Activated naive CD4-positive, alpha-beta T cell treated with anti-CD3 and anti-CD28 coated beads for 36 hours (primary cell): ENCODE measurements at regions not wholly inside any gene's neighbourhood (a gene's known extent, or its start where the extent isn't known, plus 50 kb on each side); places are given as distances from the start of the nearest gene placed in this dataset.

Source experiments
- CTCF ChIA-PET: fragments of 350-600 bp; sonication (Branson Sonifier 250); formaldehyde crosslinking; loops from one replicate; lab custom pipeline; 2021; ENCODE audit warnings: antibody characterized with exemption; lab: Charles Lee
- DNase-seq: peaks from one replicate; pipeline ENCODE4 v3.0.0-alpha.2; 2020
- H3K27ac Mint-ChIP-seq: one replicate; pipeline ENCODE4 v1.8.0; 2021; ENCODE audit warnings: mild to moderate bottlenecking, mixed read lengths
- H3K27me3 Mint-ChIP-seq: one replicate; pipeline ENCODE4 v1.8.0; 2021; ENCODE audit warnings: low read depth, mixed read lengths
- H3K36me3 Mint-ChIP-seq: one replicate; pipeline ENCODE4 v1.8.0; 2021; ENCODE audit warnings: low read depth, mixed read lengths
- H3K4me1 Mint-ChIP-seq: one replicate; pipeline ENCODE4 v1.8.0; 2021; ENCODE audit warnings: low read depth, mixed read lengths
- H3K4me3 Mint-ChIP-seq: one replicate; pipeline ENCODE4 v1.8.0; 2021; ENCODE audit warnings: mild to moderate bottlenecking, moderate library complexity, mixed read lengths
- H3K9me3 Mint-ChIP-seq: one replicate; pipeline ENCODE4 v1.8.0; 2021; ENCODE audit warnings: mixed read lengths
- intact Hi-C: fragments of 100-400 bp; cut with micrococcal nuclease; formaldehyde crosslinking; loops from one replicate; pipeline ENCODE4 v1.15.1; 2023

DNA sequence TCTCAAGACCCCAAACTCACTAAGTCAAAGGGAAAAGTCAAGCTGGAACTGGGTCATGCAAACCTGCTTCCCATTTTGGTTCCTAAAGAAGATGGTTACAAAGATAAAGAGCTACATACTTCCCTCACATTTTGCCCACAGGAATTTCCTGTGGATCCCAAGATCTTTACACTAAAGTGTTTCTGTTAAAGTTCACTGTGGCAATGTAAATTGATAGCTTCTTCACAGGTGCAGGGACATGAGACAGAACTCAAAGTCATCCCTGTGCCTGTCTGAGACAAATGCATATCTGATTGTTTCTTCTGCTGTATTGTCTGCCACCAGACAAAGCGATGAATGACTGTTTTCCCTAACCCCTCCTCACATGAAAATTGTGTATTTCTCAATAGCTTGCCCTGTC lies 567.8 kb downstream of the ZIC1 start:
- CTCF ChIA-PET: interaction anchor here (0.8 kb wide), 1 partner anchor 14 kb away, joined by 3 read pairs; no protein-coding TSS in a partner anchor
- H3K9me3 Mint-ChIP-seq: peaks cover 11% of the 10 kb centered on the region
- intact Hi-C loops: no loop called here

DNA sequence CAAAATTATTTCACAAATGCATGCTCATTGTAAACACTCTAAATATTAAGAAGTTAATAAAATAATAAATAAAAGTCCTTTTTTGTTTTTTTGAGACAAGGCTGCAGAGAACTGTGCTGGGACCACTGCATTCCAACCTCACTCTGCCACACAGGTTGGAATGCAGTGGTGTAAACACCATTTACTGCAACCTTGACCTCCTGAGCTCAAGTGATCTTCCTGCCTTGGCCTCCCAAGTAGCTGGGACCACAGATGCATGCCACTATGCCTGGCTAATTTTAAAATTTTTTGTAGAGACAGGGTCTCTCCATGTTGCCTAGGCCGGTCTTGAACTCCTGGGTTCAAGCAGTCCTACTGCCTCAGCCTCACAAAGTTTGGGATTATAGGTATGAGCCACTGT lies 578.4 kb downstream of the ZIC1 start:
- H3K4me1 Mint-ChIP-seq: no peaks in the 10 kb centered on the region
- DNase-seq: no peak
- H3K27ac Mint-ChIP-seq: no peak overlapping the region
- H3K9me3 Mint-ChIP-seq: no peaks in the 10 kb centered on the region
- H3K4me3 Mint-ChIP-seq: no peak overlapping the region
- no peaks in the 10 kb centered on the region for H3K36me3 Mint-ChIP-seq
- intact Hi-C loops: no loop called here
- CTCF ChIA-PET: no interaction called here
- H3K27me3 Mint-ChIP-seq: no peaks in the 10 kb centered on the region

More for the DNA sequence above, 567.8 kb downstream of the ZIC1 start:
- no peak for DNase-seq
- no peak overlapping the region for H3K4me3 Mint-ChIP-seq
- H3K4me1 Mint-ChIP-seq: no peaks in the 10 kb centered on the region
- no peak overlapping the region for H3K27ac Mint-ChIP-seq
- no peaks in the 10 kb centered on the region for H3K27me3 Mint-ChIP-seq
- no peaks in the 10 kb centered on the region for H3K36me3 Mint-ChIP-seq

DNA sequence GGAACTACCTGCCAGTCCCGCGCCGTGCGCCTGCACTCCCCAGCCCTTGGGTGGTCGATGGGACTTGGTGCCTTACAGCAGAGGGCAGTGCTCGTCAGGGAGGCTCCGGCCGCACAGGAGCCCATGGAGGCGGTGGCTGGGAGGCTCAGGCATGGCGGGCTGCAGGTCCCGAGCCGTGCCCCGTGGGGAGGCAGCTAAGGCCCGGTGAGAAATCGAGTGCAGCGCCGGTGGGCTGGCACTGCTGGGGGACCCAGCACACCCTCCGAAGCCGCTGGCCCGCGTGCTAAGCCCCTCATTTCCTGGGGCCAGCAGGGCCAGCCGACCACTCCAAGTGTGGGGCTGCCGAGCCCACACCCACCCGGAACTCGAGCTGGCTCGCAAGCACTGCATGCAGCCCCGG lies 580.2 kb downstream of the ZIC1 start:
- no peaks in the 10 kb centered on the region for H3K27me3 Mint-ChIP-seq
- H3K27ac Mint-ChIP-seq: no peak overlapping the region
- no peaks in the 10 kb centered on the region for H3K9me3 Mint-ChIP-seq
- H3K4me1 Mint-ChIP-seq: no peaks in the 10 kb centered on the region
- CTCF ChIA-PET: no interaction called here
- no peaks in the 10 kb centered on the region for H3K36me3 Mint-ChIP-seq
- no peak overlapping the region for H3K4me3 Mint-ChIP-seq
- intact Hi-C loops: no loop called here
- no peak for DNase-seq

DNA sequence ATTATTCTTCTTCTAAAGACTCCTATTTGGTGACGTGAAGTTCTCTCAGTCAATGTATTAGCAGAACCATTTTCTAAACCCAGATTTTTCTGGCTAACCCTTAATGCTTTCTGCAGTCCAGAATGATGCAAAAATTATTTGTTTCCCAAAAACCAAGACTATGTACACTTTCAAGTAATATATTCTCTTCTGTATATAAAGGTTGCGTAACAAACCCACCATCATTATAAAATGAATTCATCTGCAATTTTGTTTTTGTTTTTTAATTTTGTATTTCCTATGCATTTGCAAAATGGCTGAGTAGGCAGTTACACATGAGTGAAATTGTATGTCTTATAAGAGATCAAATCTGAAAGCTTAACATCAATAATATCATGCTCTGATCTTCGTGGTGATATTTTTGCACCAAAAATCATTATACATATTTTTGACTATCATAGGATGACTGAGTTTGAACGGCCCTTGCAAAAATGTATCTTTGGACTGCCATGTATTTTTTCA lies 593.6 kb downstream of the ZIC1 start:
- H3K4me1 Mint-ChIP-seq: no peaks in the 10 kb centered on the region
- CTCF ChIA-PET: no interaction called here
- no peak overlapping the region for H3K4me3 Mint-ChIP-seq
- no peaks in the 10 kb centered on the region for H3K27me3 Mint-ChIP-seq
- DNase-seq: no peak
- intact Hi-C loops: no loop called here
- H3K9me3 Mint-ChIP-seq: no peaks in the 10 kb centered on the region
- no peak overlapping the region for H3K27ac Mint-ChIP-seq
- no peaks in the 10 kb centered on the region for H3K36me3 Mint-ChIP-seq

DNA sequence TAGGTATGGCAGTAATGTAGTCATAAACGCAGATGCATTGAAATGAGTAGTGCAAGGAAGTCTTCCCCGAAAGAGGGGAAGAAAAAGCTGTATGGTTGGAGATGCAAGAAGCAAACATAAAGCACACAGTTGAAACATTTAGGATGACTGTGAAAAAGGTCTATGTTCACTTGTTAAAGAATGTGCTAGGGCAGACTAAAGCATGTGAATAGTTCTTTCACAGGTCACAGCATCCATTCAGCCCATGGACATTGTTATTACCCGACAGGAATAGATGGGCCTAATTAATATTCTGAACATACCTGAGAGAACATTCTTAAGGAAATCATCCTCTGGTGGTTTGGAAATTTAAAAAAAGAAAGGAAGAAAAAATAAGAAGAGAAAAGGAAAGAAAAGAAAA lies 595.2 kb downstream of the ZIC1 start:
- DNase-seq: no peak
- no peaks in the 10 kb centered on the region for H3K9me3 Mint-ChIP-seq
- H3K36me3 Mint-ChIP-seq: no peaks in the 10 kb centered on the region
- no peak overlapping the region for H3K27ac Mint-ChIP-seq
- no peaks in the 10 kb centered on the region for H3K4me1 Mint-ChIP-seq
- CTCF ChIA-PET: no interaction called here
- intact Hi-C loops: no loop called here
- H3K4me3 Mint-ChIP-seq: no peak overlapping the region
- no peaks in the 10 kb centered on the region for H3K27me3 Mint-ChIP-seq

DNA sequence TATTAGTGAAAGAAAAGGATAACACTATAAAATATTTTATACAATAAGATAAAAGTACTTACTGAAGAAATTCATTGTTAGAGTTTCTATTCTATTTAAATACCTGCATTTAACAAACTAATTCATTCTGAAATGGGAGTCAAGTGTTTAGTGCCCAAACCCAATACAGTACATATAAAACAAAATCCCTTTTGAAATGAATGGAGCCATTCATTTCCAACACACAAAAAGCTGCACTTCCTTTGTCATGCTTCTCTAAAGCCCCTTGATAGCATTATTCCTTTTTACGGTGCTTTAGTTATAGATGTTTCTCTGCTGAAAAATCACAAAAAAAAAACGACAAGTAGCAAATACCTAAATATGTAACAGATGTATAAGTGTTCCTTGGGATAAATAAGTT lies 596.3 kb downstream of the ZIC1 start:
- intact Hi-C loops: no loop called here
- CTCF ChIA-PET: no interaction called here
- H3K4me3 Mint-ChIP-seq: no peak overlapping the region
- DNase-seq: no peak
- no peaks in the 10 kb centered on the region for H3K4me1 Mint-ChIP-seq
- H3K36me3 Mint-ChIP-seq: no peaks in the 10 kb centered on the region
- H3K27ac Mint-ChIP-seq: no peak overlapping the region
- no peaks in the 10 kb centered on the region for H3K27me3 Mint-ChIP-seq
- H3K9me3 Mint-ChIP-seq: no peaks in the 10 kb centered on the region

DNA sequence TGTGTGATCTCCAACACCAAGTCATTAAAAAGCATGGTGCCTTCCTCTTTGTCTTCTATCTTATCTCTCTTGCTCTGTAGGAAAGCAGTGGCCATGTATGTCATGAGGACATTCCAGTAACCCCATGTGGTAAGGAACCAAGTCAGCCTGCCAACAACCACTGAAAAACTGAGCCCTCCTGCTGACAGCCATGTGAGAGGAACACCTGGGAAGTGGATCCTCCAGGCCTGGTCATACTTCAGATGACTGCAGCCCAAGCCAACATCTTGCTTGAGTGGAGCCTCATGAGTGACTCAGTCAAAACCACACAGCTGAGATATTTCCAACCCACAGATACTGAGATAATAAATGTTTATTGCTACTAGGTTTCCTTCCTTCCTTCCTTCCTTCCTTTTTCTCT lies 597.3 kb downstream of the ZIC1 start:
- CTCF ChIA-PET: no interaction called here
- Mint-ChIP-seq H3K27me3 (no peaks in the 10 kb centered on the region), H3K36me3 (no peaks in the 10 kb centered on the region), H3K9me3 (no peaks in the 10 kb centered on the region), H3K4me1 (no peaks in the 10 kb centered on the region), H3K27ac (no peak overlapping the region), H3K4me3 (no peak overlapping the region)
- no peak for DNase-seq
- intact Hi-C loops: no loop called here

DNA sequence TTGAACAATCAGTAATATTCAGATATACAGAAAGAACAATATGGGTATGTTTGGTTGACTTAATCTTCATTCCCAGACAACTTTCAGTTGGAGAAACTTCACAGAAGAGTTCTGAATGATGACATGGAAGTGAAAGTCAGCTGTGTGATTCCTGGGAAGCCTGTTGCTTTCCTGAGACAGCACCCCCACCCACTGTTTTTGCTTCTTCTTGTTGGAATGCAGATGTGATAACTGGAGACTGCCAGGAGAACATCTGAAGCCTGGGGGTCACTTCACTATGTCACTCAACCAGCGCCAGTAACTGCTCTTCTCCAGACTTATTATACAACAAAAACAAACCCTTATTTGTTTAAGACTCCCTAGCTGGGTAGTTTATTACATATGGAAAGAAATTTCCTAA lies 599.4 kb downstream of the ZIC1 start:
- Mint-ChIP-seq H3K9me3 (peaks cover 1% of the 10 kb centered on the region), H3K4me1 (no peaks in the 10 kb centered on the region), H3K27me3 (no peaks in the 10 kb centered on the region), H3K4me3 (no peak overlapping the region), H3K27ac (no peak overlapping the region), H3K36me3 (no peaks in the 10 kb centered on the region)
- intact Hi-C loops: no loop called here
- DNase-seq: no peak
- CTCF ChIA-PET: no interaction called here

DNA sequence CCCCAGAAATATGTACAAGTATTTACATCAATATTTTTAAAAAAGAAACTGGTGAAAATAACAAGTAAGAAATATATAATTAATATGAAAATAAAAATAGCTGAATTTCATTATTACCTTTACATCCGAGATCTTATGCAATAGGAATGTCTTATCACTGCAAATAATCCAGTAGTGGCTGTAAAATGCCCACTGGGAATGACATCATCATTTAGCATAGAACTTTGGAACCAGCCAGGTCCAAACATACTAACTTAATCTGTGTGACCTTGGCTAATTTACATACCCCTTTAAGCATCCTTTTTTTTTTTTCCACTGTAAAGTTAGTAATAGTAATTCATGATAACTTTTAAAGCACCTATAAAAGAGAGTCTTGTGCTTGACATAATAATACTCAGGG lies 611.7 kb downstream of the ZIC1 start:
- CTCF ChIA-PET: no interaction called here
- no peaks in the 10 kb centered on the region for H3K27me3 Mint-ChIP-seq
- intact Hi-C loops: no loop called here
- H3K4me1 Mint-ChIP-seq: no peaks in the 10 kb centered on the region
- H3K4me3 Mint-ChIP-seq: no peak overlapping the region
- DNase-seq: no peak
- no peak overlapping the region for H3K27ac Mint-ChIP-seq
- H3K9me3 Mint-ChIP-seq: peaks cover 15% of the 10 kb centered on the region
- no peaks in the 10 kb centered on the region for H3K36me3 Mint-ChIP-seq

DNA sequence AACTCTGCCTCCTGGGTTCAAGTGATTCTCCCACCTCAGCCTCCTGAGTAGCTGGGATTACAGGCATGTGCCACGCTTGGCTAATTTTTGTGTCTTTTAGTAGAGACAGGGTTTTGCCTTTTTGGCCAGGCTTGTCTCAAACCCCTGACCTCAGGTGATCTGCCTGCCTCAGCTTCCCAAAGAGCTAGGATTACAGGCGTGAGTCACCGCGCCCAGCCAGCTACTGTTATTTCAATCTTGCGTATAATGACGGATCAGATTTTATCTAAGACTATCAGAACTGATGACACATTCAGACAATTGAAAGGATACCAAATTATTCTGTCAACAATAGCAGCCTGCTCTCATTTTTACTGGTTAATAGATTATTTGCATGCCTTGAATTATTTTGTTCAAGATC lies 612.2 kb downstream of the ZIC1 start:
- intact Hi-C loops: no loop called here

DNA sequence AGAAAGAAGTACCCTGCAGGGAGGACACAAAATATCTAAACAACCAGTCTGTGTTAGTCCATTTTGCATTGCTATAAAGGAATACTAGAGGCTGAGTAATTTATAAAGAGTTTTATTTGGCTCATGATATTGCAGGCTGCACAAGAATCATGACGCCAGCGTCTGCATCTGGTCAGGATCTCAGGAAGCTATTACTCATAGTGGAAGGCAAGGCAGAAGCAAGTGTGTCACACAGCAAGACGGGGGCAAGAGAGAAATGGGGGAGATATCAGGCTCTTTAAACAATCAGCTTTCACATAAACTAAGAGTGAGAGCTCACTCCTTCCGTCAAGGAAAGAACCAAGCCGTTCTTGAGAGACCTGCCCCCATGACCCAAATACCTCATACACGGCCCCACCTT lies 614.8 kb downstream of the ZIC1 start:
- no peaks in the 10 kb centered on the region for H3K4me1 Mint-ChIP-seq
- no peak for DNase-seq
- CTCF ChIA-PET: no interaction called here
- H3K36me3 Mint-ChIP-seq: no peaks in the 10 kb centered on the region
- intact Hi-C loops: no loop called here
- no peak overlapping the region for H3K4me3 Mint-ChIP-seq
- no peak overlapping the region for H3K27ac Mint-ChIP-seq
- H3K27me3 Mint-ChIP-seq: no peaks in the 10 kb centered on the region
- H3K9me3 Mint-ChIP-seq: peaks cover 10% of the 10 kb centered on the region

More for the DNA sequence above, 612.2 kb downstream of the ZIC1 start:
- Mint-ChIP-seq H3K27ac (no peak overlapping the region), H3K36me3 (no peaks in the 10 kb centered on the region), H3K4me1 (no peaks in the 10 kb centered on the region), H3K27me3 (no peaks in the 10 kb centered on the region), H3K4me3 (no peak overlapping the region), H3K9me3 (peaks cover 15% of the 10 kb centered on the region)
- DNase-seq: no peak
- CTCF ChIA-PET: no interaction called here

DNA sequence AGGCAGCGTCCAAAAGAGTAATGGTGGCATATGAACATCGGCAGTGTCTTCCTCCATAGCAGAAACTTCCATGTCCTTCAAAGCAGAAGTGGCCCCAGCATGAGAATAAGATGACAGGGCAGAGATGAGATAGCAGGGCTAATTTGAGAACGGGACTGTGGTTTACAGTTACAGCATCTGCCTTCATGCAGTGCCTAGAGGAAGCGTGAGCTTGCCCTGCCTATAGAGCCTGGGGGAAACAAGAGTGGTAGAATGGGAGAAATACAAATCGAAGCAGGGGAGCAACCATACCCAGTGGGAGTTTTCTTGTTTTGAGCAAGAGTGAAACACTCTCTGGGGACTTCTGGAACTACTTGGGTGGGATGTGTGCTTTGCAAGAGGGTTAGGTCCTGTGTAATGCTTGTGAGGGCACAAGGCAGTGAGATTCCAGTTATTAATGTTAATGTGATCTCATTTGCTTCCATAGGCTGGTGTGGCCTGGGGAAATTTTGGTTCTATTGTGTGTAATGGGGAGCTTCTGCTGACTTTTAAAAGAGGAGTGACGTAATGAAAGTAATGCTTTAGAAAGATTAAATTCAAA lies 616.9 kb downstream of the ZIC1 start:
- H3K4me1 Mint-ChIP-seq: no peaks in the 10 kb centered on the region
- CTCF ChIA-PET: no interaction called here
- H3K4me3 Mint-ChIP-seq: no peak overlapping the region
- no peak overlapping the region for H3K27ac Mint-ChIP-seq
- no peak for DNase-seq
- H3K9me3 Mint-ChIP-seq: peaks cover 8% of the 10 kb centered on the region
- intact Hi-C loops: no loop called here
- H3K36me3 Mint-ChIP-seq: no peaks in the 10 kb centered on the region
- no peaks in the 10 kb centered on the region for H3K27me3 Mint-ChIP-seq

DNA sequence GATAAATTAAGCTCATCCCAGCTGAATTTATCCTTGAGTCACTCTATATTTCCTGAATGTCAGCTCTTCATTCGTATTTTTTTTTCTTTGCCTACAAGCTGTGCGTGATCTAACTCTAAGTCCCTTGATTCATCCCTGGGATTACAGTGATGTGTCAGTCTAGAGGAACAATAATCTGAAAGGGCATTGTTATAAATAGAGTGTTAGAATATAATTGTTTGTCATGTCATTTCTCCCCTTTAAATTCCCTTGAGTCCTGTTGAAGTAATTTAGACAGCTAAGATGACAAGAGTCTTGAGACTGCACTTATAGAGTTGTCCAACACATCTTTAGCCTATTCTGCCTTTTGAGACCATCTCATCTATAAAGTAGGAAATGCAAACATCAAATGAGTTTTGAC lies 621.8 kb downstream of the ZIC1 start:
- intact Hi-C loops: no loop called here
- CTCF ChIA-PET: no interaction called here
- DNase-seq: no peak
- H3K36me3 Mint-ChIP-seq: no peaks in the 10 kb centered on the region
- H3K27me3 Mint-ChIP-seq: no peaks in the 10 kb centered on the region
- no peaks in the 10 kb centered on the region for H3K9me3 Mint-ChIP-seq
- H3K4me1 Mint-ChIP-seq: no peaks in the 10 kb centered on the region
- no peak overlapping the region for H3K27ac Mint-ChIP-seq
- no peak overlapping the region for H3K4me3 Mint-ChIP-seq
